ENCODE measurements at regions not wholly inside any gene's neighbourhood (a gene's known extent, or its start where the extent isn't known, plus 50 kb on each side); places are given as distances from the start of the nearest gene placed in this dataset.

GRCh38 chr6:43856005-43856765 lies 86.2 kb downstream of the VEGFA start:
- Histone ChIP-seq H3K9me3 (ENCODE audit: control insufficient read depth, low read length) (no peaks in the 10 kb centered on the region), H3K9ac (ENCODE audit: low read length) (no peak overlapping the region), H3K27me3 (ENCODE audit: control insufficient read depth, insufficient read depth, low read length) (no peaks in the 10 kb centered on the region), H3K4me3 (ENCODE audit: low read length) (no peak overlapping the region), H3K4me1 (ENCODE audit: control insufficient read depth, insufficient read depth, low read length) (peaks cover 30% of the 10 kb centered on the region), H3K36me3 (ENCODE audit: control insufficient read depth, insufficient read depth, low read length) (no peaks in the 10 kb centered on the region)

GRCh38 chr6:43855247-43855646 lies 85.2 kb downstream of the VEGFA start:
- Histone ChIP-seq H3K9ac (ENCODE audit: low read length) (no peak overlapping the region), H3K36me3 (ENCODE audit: control insufficient read depth, insufficient read depth, low read length) (no peaks in the 10 kb centered on the region)

GRCh38 chr6:43853066-43853650 lies 83.1 kb downstream of the VEGFA start:
- Histone ChIP-seq H3K4me1 (ENCODE audit: control insufficient read depth, insufficient read depth, low read length) (peaks cover 30% of the 10 kb centered on the region), H3K4me3 (ENCODE audit: low read length) (no peak overlapping the region)

More at GRCh38 chr6:43855247-43855646, 85.2 kb downstream of the VEGFA start:
- peaks cover 30% of the 10 kb centered on the region for H3K4me1 ChIP-seq (ENCODE audit: control insufficient read depth, insufficient read depth, low read length)
- no peaks in the 10 kb centered on the region for H3K9me3 ChIP-seq (ENCODE audit: control insufficient read depth, low read length)
- no peak overlapping the region for H3K4me3 ChIP-seq (ENCODE audit: low read length)
- H3K27me3 ChIP-seq (ENCODE audit: control insufficient read depth, insufficient read depth, low read length), result no peaks in the 10 kb centered on the region

GRCh38 chr6:43852350-43852864 lies 82.4 kb downstream of the VEGFA start:
- Histone ChIP-seq H3K4me3 (ENCODE audit: low read length) (no peak overlapping the region), H3K9me3 (ENCODE audit: control insufficient read depth, low read length) (no peaks in the 10 kb centered on the region), H3K36me3 (ENCODE audit: control insufficient read depth, insufficient read depth, low read length) (no peaks in the 10 kb centered on the region), H3K4me1 (ENCODE audit: control insufficient read depth, insufficient read depth, low read length) (peaks cover 30% of the 10 kb centered on the region), H3K9ac (ENCODE audit: low read length) (no peak overlapping the region), H3K27me3 (ENCODE audit: control insufficient read depth, insufficient read depth, low read length) (no peaks in the 10 kb centered on the region)

More at GRCh38 chr6:43853066-43853650, 83.1 kb downstream of the VEGFA start:
- H3K9ac ChIP-seq (ENCODE audit: low read length), result no peak overlapping the region
- no peaks in the 10 kb centered on the region for H3K9me3 ChIP-seq (ENCODE audit: control insufficient read depth, low read length)
- H3K36me3 ChIP-seq (ENCODE audit: control insufficient read depth, insufficient read depth, low read length), result no peaks in the 10 kb centered on the region
- no peaks in the 10 kb centered on the region for H3K27me3 ChIP-seq (ENCODE audit: control insufficient read depth, insufficient read depth, low read length)

- Histone ChIP-seq H3K27me3 (ENCODE audit: control insufficient read depth, insufficient read depth, low read length) (no peaks in the 10 kb centered on the region), H3K4me3 (ENCODE audit: low read length) (no peak overlapping the region), H3K4me1 (ENCODE audit: control insufficient read depth, insufficient read depth, low read length) (peaks cover 26% of the 10 kb centered on the region), H3K9ac (ENCODE audit: low read length) (no peak overlapping the region), H3K36me3 (ENCODE audit: control insufficient read depth, insufficient read depth, low read length) (no peaks in the 10 kb centered on the region), H3K9me3 (ENCODE audit: control insufficient read depth, low read length) (no peaks in the 10 kb centered on the region)
These were observed 81.3 kb downstream of the VEGFA start for GRCh38 chr6:43851204-43851865.

- H3K27me3 ChIP-seq (ENCODE audit: control insufficient read depth, insufficient read depth, low read length), result no peaks in the 10 kb centered on the region
- no peak overlapping the region for H3K4me3 ChIP-seq (ENCODE audit: low read length)
- H3K9ac ChIP-seq (ENCODE audit: low read length), result no peak overlapping the region
- H3K4me1 ChIP-seq (ENCODE audit: control insufficient read depth, insufficient read depth, low read length), result peaks cover 19% of the 10 kb centered on the region
- no peaks in the 10 kb centered on the region for H3K36me3 ChIP-seq (ENCODE audit: control insufficient read depth, insufficient read depth, low read length)
- no peaks in the 10 kb centered on the region for H3K9me3 ChIP-seq (ENCODE audit: control insufficient read depth, low read length)
These were observed 80.5 kb downstream of the VEGFA start for GRCh38 chr6:43850314-43851203.

GRCh38 chr6:43849844-43850243 lies 79.8 kb downstream of the VEGFA start:
- no peaks in the 10 kb centered on the region for H3K36me3 ChIP-seq (ENCODE audit: control insufficient read depth, insufficient read depth, low read length)
- H3K4me1 ChIP-seq (ENCODE audit: control insufficient read depth, insufficient read depth, low read length), result peaks cover 17% of the 10 kb centered on the region
- no peak overlapping the region for H3K4me3 ChIP-seq (ENCODE audit: low read length)
- H3K9me3 ChIP-seq (ENCODE audit: control insufficient read depth, low read length), result no peaks in the 10 kb centered on the region
- H3K9ac ChIP-seq (ENCODE audit: low read length), result no peak overlapping the region
- no peaks in the 10 kb centered on the region for H3K27me3 ChIP-seq (ENCODE audit: control insufficient read depth, insufficient read depth, low read length)

GRCh38 chr6:43848671-43849391 lies 78.8 kb downstream of the VEGFA start:
- H3K9ac ChIP-seq (ENCODE audit: low read length), result no peak overlapping the region
- no peak overlapping the region for H3K4me3 ChIP-seq (ENCODE audit: low read length)
- peaks cover 9% of the 10 kb centered on the region for H3K4me1 ChIP-seq (ENCODE audit: control insufficient read depth, insufficient read depth, low read length)
- H3K36me3 ChIP-seq (ENCODE audit: control insufficient read depth, insufficient read depth, low read length), result no peaks in the 10 kb centered on the region
- H3K9me3 ChIP-seq (ENCODE audit: control insufficient read depth, low read length), result no peaks in the 10 kb centered on the region
- no peaks in the 10 kb centered on the region for H3K27me3 ChIP-seq (ENCODE audit: control insufficient read depth, insufficient read depth, low read length)

- H3K9ac ChIP-seq (ENCODE audit: low read length), result no peak overlapping the region
- no peaks in the 10 kb centered on the region for H3K9me3 ChIP-seq (ENCODE audit: control insufficient read depth, low read length)
- no peaks in the 10 kb centered on the region for H3K36me3 ChIP-seq (ENCODE audit: control insufficient read depth, insufficient read depth, low read length)
- no peaks in the 10 kb centered on the region for H3K27me3 ChIP-seq (ENCODE audit: control insufficient read depth, insufficient read depth, low read length)
- peaks cover 2% of the 10 kb centered on the region for H3K4me1 ChIP-seq (ENCODE audit: control insufficient read depth, insufficient read depth, low read length)
- H3K4me3 ChIP-seq (ENCODE audit: low read length), result no peak overlapping the region
These were observed 78.0 kb downstream of the VEGFA start for GRCh38 chr6:43847741-43848630.

GRCh38 chr6:43846556-43846955 lies 76.5 kb downstream of the VEGFA start:
- Histone ChIP-seq H3K9ac (ENCODE audit: low read length) (no peak overlapping the region), H3K9me3 (ENCODE audit: control insufficient read depth, low read length) (no peaks in the 10 kb centered on the region), H3K27me3 (ENCODE audit: control insufficient read depth, insufficient read depth, low read length) (no peaks in the 10 kb centered on the region), H3K36me3 (ENCODE audit: control insufficient read depth, insufficient read depth, low read length) (no peaks in the 10 kb centered on the region), H3K4me1 (ENCODE audit: control insufficient read depth, insufficient read depth, low read length) (peaks cover 15% of the 10 kb centered on the region), H3K4me3 (ENCODE audit: low read length) (no peak overlapping the region)

Data from mucosa of stomach (tissue), 1 donor.